ENCODE measurements at regions not wholly inside any gene's neighbourhood (a gene's known extent, or its start where the extent isn't known, plus 50 kb on each side); places are given as distances from the start of the nearest gene placed in this dataset.

DNA sequence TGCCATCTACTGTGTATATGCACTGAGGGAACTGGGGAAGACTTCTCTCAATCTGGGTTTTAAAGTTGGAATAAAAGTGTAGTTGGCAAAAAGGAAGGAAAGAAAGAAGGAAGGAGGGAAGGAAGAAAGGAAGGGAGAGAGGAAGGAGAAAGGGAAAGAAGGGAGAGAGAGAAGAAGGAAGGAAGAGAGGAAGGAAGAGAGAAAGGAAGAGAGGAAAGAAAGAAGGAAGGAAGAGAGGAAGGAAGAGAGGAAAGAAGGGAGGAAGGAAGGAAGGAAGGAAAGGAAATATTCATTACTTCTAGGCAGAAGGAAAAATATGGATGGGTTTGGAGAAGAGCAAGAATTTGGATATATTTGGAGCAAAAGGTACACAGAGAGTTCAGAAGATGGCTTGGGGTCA, 343.6 kb upstream of the AUTS2 start:
- TF ChIP-seq, protein P1, sequence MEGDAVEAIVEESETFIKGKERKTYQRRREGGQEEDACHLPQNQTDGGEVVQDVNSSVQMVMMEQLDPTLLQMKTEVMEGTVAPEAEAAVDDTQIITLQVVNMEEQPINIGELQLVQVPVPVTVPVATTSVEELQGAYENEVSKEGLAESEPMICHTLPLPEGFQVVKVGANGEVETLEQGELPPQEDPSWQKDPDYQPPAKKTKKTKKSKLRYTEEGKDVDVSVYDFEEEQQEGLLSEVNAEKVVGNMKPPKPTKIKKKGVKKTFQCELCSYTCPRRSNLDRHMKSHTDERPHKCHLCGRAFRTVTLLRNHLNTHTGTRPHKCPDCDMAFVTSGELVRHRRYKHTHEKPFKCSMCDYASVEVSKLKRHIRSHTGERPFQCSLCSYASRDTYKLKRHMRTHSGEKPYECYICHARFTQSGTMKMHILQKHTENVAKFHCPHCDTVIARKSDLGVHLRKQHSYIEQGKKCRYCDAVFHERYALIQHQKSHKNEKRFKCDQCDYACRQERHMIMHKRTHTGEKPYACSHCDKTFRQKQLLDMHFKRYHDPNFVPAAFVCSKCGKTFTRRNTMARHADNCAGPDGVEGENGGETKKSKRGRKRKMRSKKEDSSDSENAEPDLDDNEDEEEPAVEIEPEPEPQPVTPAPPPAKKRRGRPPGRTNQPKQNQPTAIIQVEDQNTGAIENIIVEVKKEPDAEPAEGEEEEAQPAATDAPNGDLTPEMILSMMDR (IDR thresholded peaks at IDR 0.05), result no peak
- no peak for TF ChIP-seq POLR2A (IDR thresholded peaks at IDR 0.05)

DNA sequence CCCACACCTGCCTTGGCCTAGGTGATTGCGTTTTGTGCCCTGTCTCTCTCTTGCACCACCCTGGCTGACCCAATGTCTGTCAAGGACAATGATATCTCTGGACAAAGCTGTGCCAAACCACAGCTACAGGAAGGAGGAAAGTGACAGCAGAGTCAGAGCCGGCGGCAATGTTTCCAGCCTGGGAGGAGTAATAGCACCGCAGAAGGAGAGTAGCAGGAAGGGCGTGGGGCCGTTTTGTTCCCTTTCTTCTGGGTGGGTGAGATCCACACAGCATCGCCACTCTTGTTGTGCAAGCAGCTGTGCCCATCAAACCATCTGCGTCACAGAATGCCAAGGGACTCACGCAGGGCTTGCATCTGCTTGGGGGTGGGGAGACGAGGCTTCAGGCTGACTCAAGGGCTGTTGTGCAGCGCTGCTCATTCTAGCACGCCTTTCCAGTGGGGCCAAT, 341.6 kb upstream of the AUTS2 start:
- peaks cover 0 to 3% (median 0%) of the 10 kb centered on the region in 12 donors for H3K9me3 ChIP-seq
- ATAC-seq, result peak; percentile 47 to 86 (median 74)
- TF ChIP-seq POLR2A (IDR thresholded peaks at IDR 0.05), result no peak
- TF ChIP-seq, protein P1 (IDR thresholded peaks at IDR 0.05), result no peak
- WGBS, 4 donors, result 60 to 90% (median 76%) methylated on average over 12 of the region's 12 CpGs
- no peak overlapping the region for H3K27ac ChIP-seq
- H3K4me3 ChIP-seq, result no peak overlapping the region
- H3K27me3 ChIP-seq, result peaks cover 0 to 3% (median 0%) of the 10 kb centered on the region in 9 donors
- H3K36me3 ChIP-seq, result no peaks in the 10 kb centered on the region
- intact Hi-C loops (cut with DNase I), result no loop called here
- no peaks in the 10 kb centered on the region for H3K4me1 ChIP-seq
- DNase-seq, result peak; percentile 27 to 79 (median 64)

More for the DNA sequence above, 343.6 kb upstream of the AUTS2 start:
- ATAC-seq, result no peak
- Histone ChIP-seq H3K27ac (no peak overlapping the region), H3K4me3 (no peak overlapping the region), H3K36me3 (no peaks in the 10 kb centered on the region), H3K27me3 (peaks cover 0 to 3% (median 0%) of the 10 kb centered on the region in 9 donors), H3K4me1 (no peaks in the 10 kb centered on the region), H3K9me3 (peaks cover 0 to 5% (median 0%) of the 10 kb centered on the region in 12 donors)
- intact Hi-C loops (cut with DNase I), result no loop called here
- DNase-seq, result no peak

DNA sequence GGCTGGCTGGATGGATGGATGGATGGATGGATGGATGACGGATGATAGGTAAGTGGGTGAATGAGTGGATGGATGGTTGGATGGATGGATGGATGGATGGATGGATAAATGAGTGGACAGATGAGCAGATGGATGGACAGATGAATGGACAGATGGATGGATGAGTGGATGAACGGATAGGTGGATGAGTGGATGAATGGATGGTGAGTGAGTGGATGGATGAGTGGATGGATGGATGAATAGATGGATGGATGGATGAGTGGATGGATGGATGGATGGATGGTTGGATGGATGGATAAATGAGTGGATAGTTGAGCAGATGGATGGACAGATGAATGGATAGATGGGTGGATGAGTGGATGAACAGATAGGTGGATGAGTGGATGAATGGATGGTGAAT, 340.7 kb upstream of the AUTS2 start:
- Histone ChIP-seq H3K36me3 (no peaks in the 10 kb centered on the region), H3K4me3 (no peak overlapping the region), H3K27me3 (peaks cover 0 to 3% (median 0%) of the 10 kb centered on the region in 9 donors), H3K4me1 (no peaks in the 10 kb centered on the region), H3K9me3 (no peaks in the 10 kb centered on the region), H3K27ac (no peak overlapping the region)
- DNase-seq (no peak), ATAC-seq (no peak)
- WGBS, 4 donors, result 90 to 95% (median 93%) methylated on average over 2 of the region's 2 CpGs
- TF ChIP-seq POLR2A (IDR thresholded peaks at IDR 0.05), result no peak
- TF ChIP-seq, protein P1 (IDR thresholded peaks at IDR 0.05), result no peak
- intact Hi-C loops (cut with DNase I), result no loop called here

DNA sequence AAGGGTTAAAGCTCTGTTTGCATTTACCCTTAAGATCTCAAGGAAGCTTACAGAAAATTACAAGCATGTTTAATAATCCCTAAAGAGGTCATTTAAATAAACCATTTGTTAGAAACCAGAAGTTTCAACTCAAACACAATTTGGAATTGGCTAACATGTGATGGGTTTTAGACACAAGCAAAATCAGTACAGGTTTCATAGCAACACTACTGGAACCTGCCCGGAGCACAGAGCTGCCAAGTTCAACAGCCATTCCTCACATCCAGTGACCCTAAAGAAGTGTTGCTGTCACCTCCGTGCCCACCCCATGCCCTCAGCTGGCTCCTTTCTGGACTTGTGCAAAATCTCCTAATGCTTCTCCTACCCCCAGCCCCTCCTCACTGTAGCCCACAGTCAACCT, 338.8 kb upstream of the AUTS2 start:
- Histone ChIP-seq H3K4me3 (no peak overlapping the region), H3K27ac (no peak overlapping the region), H3K4me1 (no peaks in the 10 kb centered on the region), H3K36me3 (no peaks in the 10 kb centered on the region), H3K9me3 (no peaks in the 10 kb centered on the region), H3K27me3 (peaks cover 0 to 3% (median 0%) of the 10 kb centered on the region in 9 donors)
- ATAC-seq, result no peak
- no peak for DNase-seq
- TF ChIP-seq POLR2A (IDR thresholded peaks at IDR 0.05), result no peak
- TF ChIP-seq, protein P1 (IDR thresholded peaks at IDR 0.05), result no peak
- intact Hi-C loops (cut with DNase I), result no loop called here
- WGBS, 4 donors, result 87 to 92% (median 87%) methylated on average over 2 of the region's 2 CpGs
